Osteoblast (primary cell): ENCODE measurements at regions not wholly inside any gene's neighbourhood (a gene's known extent, or its start where the extent isn't known, plus 50 kb on each side); places are given as distances from the start of the nearest gene placed in this dataset.

Experiments
- DNase-seq: peaks from one replicate; pipeline ENCODE4 v3.0.0; 2011; ENCODE audit warnings: low spot score, mixed read lengths; ENCODE audit not compliant: insufficient read length; ENCODE audit errors: missing footprints
- H2AFZ ChIP-seq: 2 replicates; pipeline ENCODE4 v1.6.0; 2011; ENCODE audit warnings: mild to moderate bottlenecking, low read length
- H3K27ac ChIP-seq: 2 replicates; pipeline ENCODE4 v1.5.1; 2011; ENCODE audit warnings: mild to moderate bottlenecking, low read depth, low read length, moderate library complexity
- H3K27me3 ChIP-seq: 2 replicates; pipeline ENCODE4 v1.6.0; 2012; ENCODE audit warnings: mild to moderate bottlenecking, control low read depth, inconsistent platforms, low read length, moderate library complexity; ENCODE audit not compliant: insufficient read depth
- H3K36me3 ChIP-seq: 2 replicates; pipeline ENCODE4 v1.5.1; 2011; ENCODE audit warnings: mild to moderate bottlenecking, low read length, control low read depth, moderate library complexity; ENCODE audit not compliant: insufficient read depth
- H3K4me1 ChIP-seq: 2 replicates; pipeline ENCODE4 v1.5.1; 2011; ENCODE audit warnings: mild to moderate bottlenecking, low read length, control low read depth, moderate library complexity; ENCODE audit not compliant: insufficient read depth
- H3K4me2 ChIP-seq: 2 replicates; pipeline ENCODE4 v1.6.0; 2011; ENCODE audit warnings: mild to moderate bottlenecking, low read length; ENCODE audit not compliant: insufficient read depth
- H3K4me3 ChIP-seq: fragments of 200-600 bp; sonication (generic); 3 replicates; pipeline ENCODE4 v1.5.1; 2012; ENCODE audit warnings: mild to moderate bottlenecking, low read length, inconsistent platforms; ENCODE audit not compliant: insufficient read depth
- H3K79me2 ChIP-seq: 2 replicates; pipeline ENCODE4 v1.6.0; 2012; ENCODE audit warnings: mild to moderate bottlenecking, low read length, control low read depth, inconsistent platforms; ENCODE audit not compliant: insufficient read depth
- H3K9me3 ChIP-seq: 2 replicates; pipeline ENCODE4 v1.5.1; 2011; ENCODE audit warnings: low read depth, low read length, control low read depth
- H4K20me1 ChIP-seq: 2 replicates; pipeline ENCODE4 v1.6.0; 2012; ENCODE audit warnings: mild to moderate bottlenecking, low read length, control low read depth; ENCODE audit not compliant: insufficient read depth
- TF ChIP-seq, protein P1 (sequence below): IDR thresholded peaks from 2 replicates; pipeline ENCODE4 v1.5.1; 2011; ENCODE audit warnings: mild to moderate bottlenecking, low read depth, low read length, moderate library complexity; ENCODE audit errors: extremely low read depth

DNA sequence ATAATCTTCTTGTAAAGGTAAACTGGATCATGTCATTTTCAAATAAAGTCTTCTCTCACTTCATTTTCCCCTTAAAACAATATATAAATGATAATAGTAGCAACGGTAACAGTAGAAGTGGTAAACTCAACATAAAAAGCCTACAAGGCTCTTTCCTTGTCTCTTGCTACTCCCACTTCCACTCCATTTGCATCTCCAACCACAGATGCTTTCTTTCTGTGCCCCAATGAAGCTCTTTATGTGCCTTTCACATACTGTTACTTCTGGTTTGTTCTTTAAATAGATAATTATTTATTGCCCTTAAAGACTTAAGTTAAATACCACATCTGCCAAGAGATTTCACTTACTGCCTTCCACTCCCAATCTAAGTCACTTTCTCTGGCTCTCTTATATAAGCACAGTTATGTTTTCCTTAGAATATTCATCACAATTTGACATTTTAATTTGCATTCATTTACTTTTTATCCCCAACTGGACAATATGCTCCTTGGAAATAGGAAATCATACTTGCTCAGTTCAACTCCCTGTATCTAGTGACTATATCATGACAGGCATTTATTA is 149.9 kb downstream of the CRPPA start:
- TF ChIP-seq, protein P1, sequence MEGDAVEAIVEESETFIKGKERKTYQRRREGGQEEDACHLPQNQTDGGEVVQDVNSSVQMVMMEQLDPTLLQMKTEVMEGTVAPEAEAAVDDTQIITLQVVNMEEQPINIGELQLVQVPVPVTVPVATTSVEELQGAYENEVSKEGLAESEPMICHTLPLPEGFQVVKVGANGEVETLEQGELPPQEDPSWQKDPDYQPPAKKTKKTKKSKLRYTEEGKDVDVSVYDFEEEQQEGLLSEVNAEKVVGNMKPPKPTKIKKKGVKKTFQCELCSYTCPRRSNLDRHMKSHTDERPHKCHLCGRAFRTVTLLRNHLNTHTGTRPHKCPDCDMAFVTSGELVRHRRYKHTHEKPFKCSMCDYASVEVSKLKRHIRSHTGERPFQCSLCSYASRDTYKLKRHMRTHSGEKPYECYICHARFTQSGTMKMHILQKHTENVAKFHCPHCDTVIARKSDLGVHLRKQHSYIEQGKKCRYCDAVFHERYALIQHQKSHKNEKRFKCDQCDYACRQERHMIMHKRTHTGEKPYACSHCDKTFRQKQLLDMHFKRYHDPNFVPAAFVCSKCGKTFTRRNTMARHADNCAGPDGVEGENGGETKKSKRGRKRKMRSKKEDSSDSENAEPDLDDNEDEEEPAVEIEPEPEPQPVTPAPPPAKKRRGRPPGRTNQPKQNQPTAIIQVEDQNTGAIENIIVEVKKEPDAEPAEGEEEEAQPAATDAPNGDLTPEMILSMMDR, result no peak
- H3K4me2 ChIP-seq, result no peak overlapping the region

DNA sequence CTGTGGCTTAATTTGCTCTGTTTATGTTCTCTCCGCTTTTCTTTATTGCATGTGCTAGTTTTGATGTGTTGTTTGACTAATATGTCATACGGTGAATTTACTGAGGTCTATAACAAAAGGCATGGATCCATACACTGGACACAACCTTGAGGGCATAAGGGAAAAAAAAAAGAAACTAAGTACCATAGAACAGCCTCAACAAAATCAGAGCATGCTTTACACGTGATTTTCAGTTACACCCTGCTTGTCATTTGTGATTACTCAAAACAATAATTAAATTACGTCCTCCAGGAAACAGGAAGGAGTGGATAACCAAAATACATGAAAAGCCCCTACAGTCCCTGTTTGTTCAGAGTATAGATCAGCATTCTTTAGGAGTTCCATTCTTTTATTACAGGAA is 150.5 kb downstream of the CRPPA start:
- no peak overlapping the region for H2AFZ ChIP-seq
- H3K4me2 ChIP-seq, result no peak overlapping the region
- DNase-seq, result no peak
- no peaks in the 10 kb centered on the region for H4K20me1 ChIP-seq
- no peak overlapping the region for H3K4me3 ChIP-seq
- TF ChIP-seq, protein P1, result no peak
- no peaks in the 10 kb centered on the region for H3K36me3 ChIP-seq
- H3K9me3 ChIP-seq, result no peaks in the 10 kb centered on the region
- no peaks in the 10 kb centered on the region for H3K79me2 ChIP-seq
- H3K4me1 ChIP-seq, result peaks cover 6% of the 10 kb centered on the region
- H3K27me3 ChIP-seq, result no peaks in the 10 kb centered on the region
- no peak overlapping the region for H3K27ac ChIP-seq

More for the DNA sequence above, 149.9 kb downstream of the CRPPA start:
- Histone ChIP-seq H3K4me3 (no peak overlapping the region), H3K79me2 (no peaks in the 10 kb centered on the region), H3K36me3 (no peaks in the 10 kb centered on the region), H3K9me3 (no peaks in the 10 kb centered on the region), H3K27me3 (no peaks in the 10 kb centered on the region), H4K20me1 (no peaks in the 10 kb centered on the region), H3K27ac (no peak overlapping the region), H2AFZ (no peak overlapping the region), H3K4me1 (peaks cover 6% of the 10 kb centered on the region)
- no peak for DNase-seq

DNA sequence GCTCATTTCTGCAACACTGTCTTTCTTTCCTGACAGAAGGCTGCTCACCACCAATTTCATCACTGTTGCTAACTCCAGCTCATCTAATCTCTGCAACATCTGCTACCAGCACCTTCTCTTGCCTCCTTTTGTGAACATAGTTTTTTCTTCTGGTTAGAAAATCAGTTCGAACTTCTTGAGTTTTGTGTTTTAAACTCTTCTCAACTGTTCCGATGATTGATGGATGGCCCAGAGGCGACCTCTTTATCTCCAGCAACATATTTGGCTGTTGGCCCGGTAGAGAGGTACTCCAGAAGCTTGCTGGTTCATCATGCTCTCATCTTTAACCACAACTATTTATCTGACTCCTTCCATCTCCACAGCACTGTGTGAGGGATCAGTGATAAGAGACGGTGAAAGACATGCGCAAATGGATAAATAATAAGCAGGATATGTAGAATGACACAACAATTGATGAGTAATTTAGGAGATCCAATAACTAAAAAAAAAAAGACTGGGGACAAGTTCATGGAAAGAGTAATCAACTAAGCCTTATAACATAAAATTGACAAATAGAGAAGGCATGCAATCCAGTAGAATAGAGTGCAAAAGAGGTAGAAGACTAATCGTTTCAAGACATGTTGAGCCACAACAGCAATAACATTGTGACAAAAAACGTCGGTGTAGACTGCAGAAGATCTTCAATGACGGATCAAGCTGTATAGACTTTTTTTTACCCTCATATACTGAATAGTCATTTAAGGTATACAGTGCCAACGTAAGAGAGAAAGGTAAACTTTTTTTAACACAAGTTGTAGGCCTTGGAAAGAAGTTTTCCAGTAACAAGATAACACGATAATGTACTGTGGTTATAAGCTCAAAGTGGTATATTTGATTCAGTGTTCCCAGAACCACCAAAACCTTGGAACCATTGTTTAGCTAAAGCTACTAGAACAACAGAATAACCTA is 152.2 kb downstream of the CRPPA start:
- Histone ChIP-seq H3K9me3 (no peaks in the 10 kb centered on the region), H3K27ac (no peak overlapping the region), H3K79me2 (no peaks in the 10 kb centered on the region), H3K4me2 (no peak overlapping the region), H4K20me1 (no peaks in the 10 kb centered on the region), H3K4me1 (peaks cover 6% of the 10 kb centered on the region), H3K27me3 (no peaks in the 10 kb centered on the region), H3K36me3 (no peaks in the 10 kb centered on the region), H3K4me3 (no peak overlapping the region), H2AFZ (no peak overlapping the region)
- TF ChIP-seq, protein P1, result no peak
- no peak for DNase-seq
